Esophagus squamous epithelium (tissue), 5 donors: ENCODE measurements at regions not wholly inside any gene's neighbourhood (a gene's known extent, or its start where the extent isn't known, plus 50 kb on each side); places are given as distances from the start of the nearest gene placed in this dataset.
A peak's percentile ranks its signal among the peaks of the same experiment; 100 is the strongest.

ENCODE experiments used
- DNase-seq: peaks from one replicate; lab custom pipeline; 2025; lab: John Stamatoyannopoulos, UW
- H3K27ac ChIP-seq, 4 donors: fragments of 200-600 bp; sonication (generic); one replicate each; pipeline ENCODE4 v1.5.1; 2016 to 2019; ENCODE audit warnings: mild to moderate bottlenecking in 1 of 4
- H3K27me3 ChIP-seq, 4 donors: fragments of 200-600 bp; sonication (generic); 1 replicate in 3 of 4; 2 replicates in 1 of 4; pipeline versions ENCODE4 v1.5.1 to v1.6.0; 2017 to 2021; ENCODE audit warnings: antibody characterized with exemption in 1 of 4
- H3K36me3 ChIP-seq, 3 donors: fragments of 200-600 bp; sonication (generic); one replicate each; pipeline ENCODE4 v1.5.1; 2016 to 2019
- H3K4me1 ChIP-seq, 3 donors: fragments of 200-600 bp; sonication (generic); one replicate each; pipeline ENCODE4 v1.5.1; 2017 to 2019
- H3K4me3 ChIP-seq, 4 donors: fragments of 200-600 bp; sonication (generic); 1 replicate in 3 of 4; 2 replicates in 1 of 4; pipeline ENCODE4 v1.5.1; 2016 to 2019; ENCODE audit warnings: mild to moderate bottlenecking in 2 of 4, moderate library complexity in 1 of 4
- H3K9me3 ChIP-seq, 3 donors: fragments of 200-600 bp; sonication (generic); one replicate each; pipeline ENCODE4 v1.5.1; 2016 to 2019
- CTCF ChIP-seq, 6 experiments: fragments of 450-650 bp in 4 of 6; fragments of 200-600 bp in 2 of 6; sonication (generic) in 2 of 6; IDR thresholded peaks; one replicate each; pipeline ENCODE4 v1.5.1; 2016 to 2019; ENCODE audit warnings: antibody characterized with exemption in 6 of 6, mild to moderate bottlenecking in 4 of 6, moderate library complexity in 4 of 6
- POLR2A ChIP-seq, 4 donors: fragments of 450-650 bp; IDR thresholded peaks; one replicate each; pipeline ENCODE4 v1.6.1; 2017; ENCODE audit warnings: antibody characterized with exemption in 4 of 4, mild to moderate bottlenecking in 4 of 4, moderate library complexity in 3 of 4
- WGBS, 2 donors: methylation state at CpG; one replicate each; pipeline ENCODE4 v1.1.5; 2018; 5-methylcytosine and 5-hydroxymethylcytosine counted together
- intact Hi-C: fragments of 100-400 bp; cut with DNase I; formaldehyde crosslinking; loops from one replicate; pipeline ENCODE4 v1.15.0; 2022
- donor health status: DM: yes; HTN: yes; CAD: no.

- intact Hi-C loops: no loop called here
- DNase-seq: no peak
These were observed 128.9 kb downstream of the ELOVL4 start for GRCh38 chr6:79818471-79818870.

DNA sequence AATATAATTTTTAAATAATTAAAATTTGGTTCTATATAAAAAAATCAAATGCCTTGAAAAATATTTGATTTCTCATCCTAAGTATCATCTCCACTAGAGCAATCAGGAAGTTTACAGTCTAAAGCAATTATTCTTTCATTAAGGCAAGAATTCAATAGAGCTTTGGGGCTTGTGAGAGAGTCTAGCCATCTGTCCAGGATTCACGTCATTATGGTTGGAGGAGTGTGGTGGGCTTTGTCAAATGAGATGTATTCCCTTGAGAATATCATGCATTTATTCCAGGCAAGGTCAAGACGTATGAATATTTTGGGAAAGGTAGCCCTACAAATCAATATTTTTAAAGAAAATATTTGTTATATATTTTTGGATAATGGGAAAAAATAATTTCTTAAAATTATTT lies 132.4 kb downstream of the ELOVL4 start:
- 54 to 58% methylated on average over 2 of the region's 2 CpGs for WGBS, 2 donors
- H3K36me3 ChIP-seq: no peaks in the 10 kb centered on the region
- no peak overlapping the region for H3K4me3 ChIP-seq
- no peaks in the 10 kb centered on the region for H3K4me1 ChIP-seq
- no peaks in the 10 kb centered on the region for H3K27me3 ChIP-seq
- TF ChIP-seq POLR2A (IDR thresholded peaks at IDR 0.05) (no peak), CTCF (IDR thresholded peaks at IDR 0.05) (no peak)
- H3K27ac ChIP-seq: no peak overlapping the region
- DNase-seq: no peak
- intact Hi-C loops: no loop called here
- no peaks in the 10 kb centered on the region for H3K9me3 ChIP-seq

More at GRCh38 chr6:79818471-79818870, 128.9 kb downstream of the ELOVL4 start:
- no peaks in the 10 kb centered on the region for H3K36me3 ChIP-seq
- H3K27me3 ChIP-seq: no peaks in the 10 kb centered on the region
- TF ChIP-seq CTCF (IDR thresholded peaks at IDR 0.05): no peak
- no peak for TF ChIP-seq POLR2A (IDR thresholded peaks at IDR 0.05)
- H3K4me1 ChIP-seq: no peaks in the 10 kb centered on the region
- 86 to 100% methylated on average over 3 of the region's 3 CpGs for WGBS, 2 donors
- no peak overlapping the region for H3K4me3 ChIP-seq
- no peak overlapping the region for H3K27ac ChIP-seq
- no peaks in the 10 kb centered on the region for H3K9me3 ChIP-seq

DNA sequence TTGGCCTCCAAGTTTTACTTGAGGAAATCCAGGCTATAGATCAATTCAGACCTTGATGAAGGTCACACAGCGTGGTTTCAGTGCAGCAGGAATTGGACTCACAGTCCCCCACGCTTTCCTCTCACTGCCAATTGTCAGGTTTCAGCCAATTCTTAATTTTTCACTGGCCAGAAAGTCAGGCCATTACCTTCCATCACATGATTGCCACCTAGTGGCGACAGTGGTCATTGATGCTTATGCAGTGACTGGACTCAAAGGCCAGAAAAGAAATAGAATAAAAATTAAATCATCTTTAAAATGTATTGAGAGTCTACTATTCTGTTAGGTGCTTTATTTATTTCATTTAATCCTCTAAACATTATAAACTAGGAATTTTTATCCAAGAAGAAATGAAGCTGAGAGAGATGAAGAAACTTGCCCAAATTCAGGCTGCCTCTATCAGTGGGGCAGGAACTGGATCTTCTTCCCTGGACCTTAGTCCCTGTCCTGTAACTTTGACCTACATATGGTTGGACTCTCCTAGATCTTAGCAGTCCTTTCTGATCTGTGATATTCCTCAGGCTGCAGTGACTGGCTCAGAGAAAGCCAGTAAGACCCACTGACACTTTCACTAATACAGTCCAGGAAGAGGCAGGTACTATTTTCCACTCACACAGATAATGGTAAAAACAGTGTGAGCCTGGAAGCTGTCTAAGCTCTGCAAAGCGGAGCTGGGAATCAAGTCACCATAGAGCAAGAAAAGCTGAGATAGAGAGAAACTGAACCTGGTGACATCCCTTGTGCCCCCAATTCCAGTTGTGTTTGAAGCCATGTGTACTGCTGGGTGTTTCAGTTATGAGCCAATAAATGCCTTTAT lies 133.3 kb downstream of the ELOVL4 start:
- H3K9me3 ChIP-seq: no peaks in the 10 kb centered on the region
- H3K27me3 ChIP-seq: no peaks in the 10 kb centered on the region
- WGBS, 2 donors: 8 to 20% methylated on average over 4 of the region's 4 CpGs
- H3K36me3 ChIP-seq: no peaks in the 10 kb centered on the region
- TF ChIP-seq POLR2A (IDR thresholded peaks at IDR 0.05) (no peak), CTCF (IDR thresholded peaks at IDR 0.05) (peak; percentile 53 to 85 (median 72))
- no peaks in the 10 kb centered on the region for H3K4me1 ChIP-seq
- no peak overlapping the region for H3K27ac ChIP-seq
- no peak for DNase-seq
- no peak overlapping the region for H3K4me3 ChIP-seq
- intact Hi-C loops: no loop called here

DNA sequence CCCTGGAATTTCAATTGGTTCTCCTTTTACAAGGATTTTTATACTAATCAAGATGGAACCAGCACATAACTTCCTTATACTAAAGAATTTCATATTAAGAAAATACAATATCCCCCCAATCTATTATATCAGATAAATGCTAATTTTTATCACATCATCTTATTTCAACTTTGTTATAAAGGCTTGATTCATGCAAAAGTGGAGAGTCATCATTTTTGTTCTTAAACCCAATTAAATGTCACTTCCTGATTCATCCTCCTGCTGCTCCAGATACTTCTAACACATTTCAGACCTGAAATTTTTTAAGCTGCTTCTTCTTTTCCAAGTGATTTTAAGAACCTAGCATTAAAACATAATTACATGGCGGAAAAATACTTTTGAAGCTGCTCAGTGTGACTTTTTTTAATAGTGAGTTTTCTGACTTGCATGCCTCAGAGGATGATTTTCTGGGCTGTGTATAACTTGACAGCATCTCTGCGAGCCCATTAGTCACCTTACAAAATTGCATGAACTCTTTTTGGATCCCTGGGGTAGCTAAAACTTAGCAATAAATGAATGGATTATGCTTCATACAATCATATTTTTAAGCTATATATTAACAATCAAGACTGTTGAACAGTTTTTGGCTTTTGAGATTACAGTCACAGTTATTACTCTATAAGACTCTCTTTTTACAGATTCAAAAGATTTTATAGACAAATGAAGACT lies 134.1 kb downstream of the ELOVL4 start:
- Histone ChIP-seq H3K27me3 (no peaks in the 10 kb centered on the region), H3K4me1 (no peaks in the 10 kb centered on the region), H3K9me3 (no peaks in the 10 kb centered on the region), H3K36me3 (no peaks in the 10 kb centered on the region), H3K4me3 (no peak overlapping the region), H3K27ac (no peak overlapping the region)
- TF ChIP-seq CTCF (IDR thresholded peaks at IDR 0.05) (no peak), POLR2A (IDR thresholded peaks at IDR 0.05) (no peak)
- DNase-seq: no peak
- intact Hi-C loops: no loop called here
- 71 to 87% methylated on average over 2 of the region's 2 CpGs for WGBS, 2 donors

- TF ChIP-seq POLR2A (IDR thresholded peaks at IDR 0.05) (no peak), CTCF (IDR thresholded peaks at IDR 0.05) (no peak)
- intact Hi-C loops: no loop called here
- H3K27me3 ChIP-seq: no peaks in the 10 kb centered on the region
These were observed 135.2 kb downstream of the ELOVL4 start for GRCh38 chr6:79812195-79812594.

More at GRCh38 chr6:79812195-79812594, 135.2 kb downstream of the ELOVL4 start:
- DNase-seq: no peak
- no peak overlapping the region for H3K27ac ChIP-seq
- H3K4me3 ChIP-seq: no peak overlapping the region
- no peaks in the 10 kb centered on the region for H3K36me3 ChIP-seq
- H3K9me3 ChIP-seq: no peaks in the 10 kb centered on the region
- H3K4me1 ChIP-seq: no peaks in the 10 kb centered on the region
- 64 to 71% methylated on average over 2 to 7 of the region's 8 CpGs for WGBS, 2 donors
